Activated B cell treated with CpG ODN at 0.5 μM for 24 hours (primary cell): ENCODE measurements at regions not wholly inside any gene's neighbourhood (a gene's known extent, or its start where the extent isn't known, plus 50 kb on each side); places are given as distances from the start of the nearest gene placed in this dataset.

Experiments
- ATAC-seq: fragments of 200-7000 bp; cut with Tn5 transposase; one replicate; pipeline ENCODE4 v1.10.0; 2021; ENCODE audit warnings: low read depth, mild to moderate bottlenecking, moderate library complexity
- CTCF ChIA-PET: fragments of 350-600 bp; sonication (Branson Sonifier 250); formaldehyde crosslinking; loops from one replicate; lab custom pipeline; 2021; ENCODE audit warnings: antibody characterized with exemption; lab: Charles Lee
- POLR2A ChIA-PET: fragments of 350-600 bp; sonication (Branson Sonifier 250); formaldehyde crosslinking; loops from one replicate; lab custom pipeline; 2021; ENCODE audit warnings: antibody characterized with exemption; lab: Charles Lee
- DNase-seq: peaks from one replicate; pipeline ENCODE4 v3.0.0; 2022
- H3K27ac Mint-ChIP-seq: one replicate; pipeline ENCODE4 v1.8.0; 2020; ENCODE audit warnings: mixed read lengths
- H3K27me3 Mint-ChIP-seq: one replicate; pipeline ENCODE4 v1.8.0; 2021; ENCODE audit warnings: mixed read lengths
- H3K36me3 Mint-ChIP-seq: one replicate; pipeline ENCODE4 v1.8.0; 2021; ENCODE audit warnings: low read depth, mixed read lengths
- H3K4me1 Mint-ChIP-seq: one replicate; pipeline ENCODE4 v1.8.0; 2021; ENCODE audit warnings: mixed read lengths
- H3K4me3 Mint-ChIP-seq: one replicate; pipeline ENCODE4 v1.8.0; 2020; ENCODE audit warnings: mild to moderate bottlenecking, mixed read lengths
- H3K9me3 Mint-ChIP-seq: one replicate; pipeline ENCODE4 v1.8.0; 2020; ENCODE audit warnings: mixed read lengths
- CTCF ChIP-seq: fragments of 200-600 bp; IDR thresholded peaks from one replicate; pipeline ENCODE4 v1.8.0; 2022; ENCODE audit warnings: antibody characterized with exemption, mild to moderate bottlenecking
- intact Hi-C: fragments of 100-400 bp; cut with micrococcal nuclease; formaldehyde crosslinking; loops from one replicate; pipeline ENCODE4 v1.15.1; 2024

DNA sequence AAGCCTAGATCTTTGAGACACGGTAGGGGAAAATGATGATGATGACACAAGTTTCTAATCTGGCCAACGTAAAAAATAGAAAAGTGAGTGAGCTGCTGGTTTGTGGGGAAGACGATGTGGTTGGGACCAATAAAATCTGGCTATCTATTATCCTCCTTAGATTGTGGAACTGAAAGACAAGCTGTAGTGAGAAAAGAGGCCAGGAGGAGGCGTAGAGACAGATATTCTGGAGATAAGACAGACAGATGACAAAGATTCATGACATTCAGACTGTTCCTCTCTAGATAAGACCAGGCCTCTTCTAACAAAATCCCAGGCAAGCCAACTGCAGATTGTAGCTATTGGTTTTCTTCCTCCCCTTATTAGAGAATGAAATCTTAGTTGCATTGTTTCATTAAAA lies 376.3 kb upstream of the UBE2E3 start:
- CTCF ChIA-PET = no interaction called here
- no peaks in the 10 kb centered on the region for H3K4me1 Mint-ChIP-seq
- H3K4me3 Mint-ChIP-seq = no peak overlapping the region
- H3K27me3 Mint-ChIP-seq = no peaks in the 10 kb centered on the region
- no peak overlapping the region for H3K27ac Mint-ChIP-seq
- H3K9me3 Mint-ChIP-seq = no peaks in the 10 kb centered on the region
- H3K36me3 Mint-ChIP-seq = no peaks in the 10 kb centered on the region
- ATAC-seq = no peak
- DNase-seq = no peak
- POLR2A ChIA-PET = no interaction called here
- no peak for TF ChIP-seq CTCF
- intact Hi-C loops = loop anchor here (2.0 to 5.0 kb wide), 2 partner anchors 362 to 455 kb away; no protein-coding TSS in a partner anchor

- CTCF ChIA-PET = no interaction called here
These were observed 379.4 kb upstream of the UBE2E3 start for GRCh38 chr2:180601016-180601415.

GRCh38 chr2:180599804-180600203 lies 380.6 kb upstream of the UBE2E3 start:
- ATAC-seq = no peak
- H3K36me3 Mint-ChIP-seq = no peaks in the 10 kb centered on the region
- no peaks in the 10 kb centered on the region for H3K4me1 Mint-ChIP-seq
- H3K4me3 Mint-ChIP-seq = no peak overlapping the region
- CTCF ChIA-PET = no interaction called here
- POLR2A ChIA-PET = no interaction called here
- peaks cover 3% of the 10 kb centered on the region for H3K9me3 Mint-ChIP-seq
- H3K27ac Mint-ChIP-seq = no peak overlapping the region
- intact Hi-C loops = loop anchor here (5.0 kb wide), 1 partner anchor 358 kb away; no protein-coding TSS in a partner anchor
- TF ChIP-seq CTCF = no peak
- DNase-seq = no peak
- H3K27me3 Mint-ChIP-seq = no peaks in the 10 kb centered on the region

More at GRCh38 chr2:180601016-180601415, 379.4 kb upstream of the UBE2E3 start:
- ATAC-seq = no peak
- Mint-ChIP-seq H3K27me3 (no peaks in the 10 kb centered on the region), H3K27ac (no peak overlapping the region), H3K4me3 (no peak overlapping the region), H3K4me1 (no peaks in the 10 kb centered on the region), H3K9me3 (peaks cover 3% of the 10 kb centered on the region), H3K36me3 (no peaks in the 10 kb centered on the region)
- no peak for TF ChIP-seq CTCF
- intact Hi-C loops = loop anchor here (5.0 kb wide), 1 partner anchor 359 kb away; no protein-coding TSS in a partner anchor
- no peak for DNase-seq
- POLR2A ChIA-PET = no interaction called here

- ATAC-seq (no peak), DNase-seq (no peak)
- no peaks in the 10 kb centered on the region for H3K36me3 Mint-ChIP-seq
- H3K4me3 Mint-ChIP-seq = no peak overlapping the region
- CTCF ChIA-PET = no interaction called here
- POLR2A ChIA-PET = no interaction called here
- TF ChIP-seq CTCF = no peak
- intact Hi-C loops = no loop called here
- no peak overlapping the region for H3K27ac Mint-ChIP-seq
- peaks cover 3% of the 10 kb centered on the region for H3K9me3 Mint-ChIP-seq
- no peaks in the 10 kb centered on the region for H3K4me1 Mint-ChIP-seq
- H3K27me3 Mint-ChIP-seq = no peaks in the 10 kb centered on the region
These were observed 383.2 kb upstream of the UBE2E3 start for GRCh38 chr2:180597179-180597578.

DNA sequence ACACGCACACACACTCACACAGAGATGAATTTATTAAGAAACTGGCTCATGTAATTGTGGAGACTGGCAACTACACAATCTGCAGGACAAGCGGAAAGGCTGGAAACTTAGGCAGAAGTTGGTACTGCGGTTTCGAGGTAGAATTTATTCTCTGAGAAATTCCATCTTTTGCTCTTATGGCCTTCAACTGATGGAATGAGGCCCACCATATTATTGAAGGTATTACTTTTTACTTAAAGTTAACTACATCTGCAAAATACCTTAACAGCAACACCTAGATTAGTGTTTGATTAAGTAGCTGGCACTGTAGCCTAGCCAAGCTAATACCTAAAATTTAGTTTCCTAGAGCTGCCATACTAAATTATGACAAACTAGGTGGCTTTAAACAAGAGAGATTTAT lies 384.0 kb upstream of the UBE2E3 start:
- H3K36me3 Mint-ChIP-seq = no peaks in the 10 kb centered on the region
- CTCF ChIA-PET = no interaction called here
- H3K27me3 Mint-ChIP-seq = no peaks in the 10 kb centered on the region
- ATAC-seq = no peak
- H3K4me1 Mint-ChIP-seq = peaks cover 2% of the 10 kb centered on the region
- no peak overlapping the region for H3K27ac Mint-ChIP-seq
- POLR2A ChIA-PET = no interaction called here
- peaks cover 5% of the 10 kb centered on the region for H3K9me3 Mint-ChIP-seq
- no peak overlapping the region for H3K4me3 Mint-ChIP-seq
- intact Hi-C loops = no loop called here
- TF ChIP-seq CTCF = no peak
- DNase-seq = no peak
